ENCODE measurements at regions not wholly inside any gene's neighbourhood (a gene's known extent, or its start where the extent isn't known, plus 50 kb on each side); places are given as distances from the start of the nearest gene placed in this dataset.

DNA sequence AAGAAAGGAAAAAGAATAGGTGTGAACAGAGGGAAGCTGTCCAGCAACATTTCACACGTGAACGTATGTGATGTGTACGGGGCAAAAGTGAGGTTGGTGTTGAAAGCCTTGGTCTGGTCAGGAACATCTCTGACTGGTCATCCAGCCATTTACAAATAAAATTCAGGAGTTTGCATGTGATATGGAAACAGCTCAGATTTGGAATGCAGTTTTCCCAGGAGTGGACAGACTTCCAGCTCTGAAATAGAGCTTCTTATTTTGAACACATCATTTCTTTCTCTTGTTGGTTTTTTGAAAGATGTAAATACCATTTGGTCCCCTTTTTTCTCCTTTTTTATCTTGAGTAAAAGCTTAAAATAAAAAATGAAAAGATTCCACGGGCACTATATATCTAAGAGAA, 566.2 kb upstream of the ZFHX3 start (continued):
- TF ChIP-seq, protein P1, sequence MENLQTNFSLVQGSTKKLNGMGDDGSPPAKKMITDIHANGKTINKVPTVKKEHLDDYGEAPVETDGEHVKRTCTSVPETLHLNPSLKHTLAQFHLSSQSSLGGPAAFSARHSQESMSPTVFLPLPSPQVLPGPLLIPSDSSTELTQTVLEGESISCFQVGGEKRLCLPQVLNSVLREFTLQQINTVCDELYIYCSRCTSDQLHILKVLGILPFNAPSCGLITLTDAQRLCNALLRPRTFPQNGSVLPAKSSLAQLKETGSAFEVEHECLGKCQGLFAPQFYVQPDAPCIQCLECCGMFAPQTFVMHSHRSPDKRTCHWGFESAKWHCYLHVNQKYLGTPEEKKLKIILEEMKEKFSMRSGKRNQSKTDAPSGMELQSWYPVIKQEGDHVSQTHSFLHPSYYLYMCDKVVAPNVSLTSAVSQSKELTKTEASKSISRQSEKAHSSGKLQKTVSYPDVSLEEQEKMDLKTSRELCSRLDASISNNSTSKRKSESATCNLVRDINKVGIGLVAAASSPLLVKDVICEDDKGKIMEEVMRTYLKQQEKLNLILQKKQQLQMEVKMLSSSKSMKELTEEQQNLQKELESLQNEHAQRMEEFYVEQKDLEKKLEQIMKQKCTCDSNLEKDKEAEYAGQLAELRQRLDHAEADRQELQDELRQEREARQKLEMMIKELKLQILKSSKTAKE (IDR thresholded peaks at IDR 0.05; ENCODE audit: low read depth, poor library complexity, severe bottlenecking) = no peak
- TF ChIP-seq, protein P2, sequence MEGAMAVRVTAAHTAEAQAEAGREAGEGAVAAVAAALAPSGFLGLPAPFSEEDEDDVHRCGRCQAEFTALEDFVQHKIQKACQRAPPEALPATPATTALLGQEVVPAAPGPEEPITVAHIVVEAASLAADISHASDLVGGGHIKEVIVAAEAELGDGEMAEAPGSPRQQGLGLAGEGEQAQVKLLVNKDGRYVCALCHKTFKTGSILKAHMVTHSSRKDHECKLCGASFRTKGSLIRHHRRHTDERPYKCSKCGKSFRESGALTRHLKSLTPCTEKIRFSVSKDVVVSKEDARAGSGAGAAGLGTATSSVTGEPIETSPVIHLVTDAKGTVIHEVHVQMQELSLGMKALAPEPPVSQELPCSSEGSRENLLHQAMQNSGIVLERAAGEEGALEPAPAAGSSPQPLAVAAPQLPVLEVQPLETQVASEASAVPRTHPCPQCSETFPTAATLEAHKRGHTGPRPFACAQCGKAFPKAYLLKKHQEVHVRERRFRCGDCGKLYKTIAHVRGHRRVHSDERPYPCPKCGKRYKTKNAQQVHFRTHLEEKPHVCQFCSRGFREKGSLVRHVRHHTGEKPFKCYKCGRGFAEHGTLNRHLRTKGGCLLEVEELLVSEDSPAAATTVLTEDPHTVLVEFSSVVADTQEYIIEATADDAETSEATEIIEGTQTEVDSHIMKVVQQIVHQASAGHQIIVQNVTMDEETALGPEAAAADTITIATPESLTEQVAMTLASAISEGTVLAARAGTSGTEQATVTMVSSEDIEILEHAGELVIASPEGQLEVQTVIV (IDR thresholded peaks at IDR 0.05; ENCODE audit: borderline replicate concordance, partially characterized antibody) = no peak
- no peak for TF ChIP-seq ETV6 (conservative IDR thresholded peaks at IDR 0.05 in 1 of 2, IDR thresholded peaks at IDR 0.05 in 1 of 2; ENCODE audit: borderline replicate concordance in 1 of 2, low read depth in 1 of 2)
- TF ChIP-seq YBX1 (IDR thresholded peaks at IDR 0.05) = no peak
- TF ChIP-seq POLR2A (IDR thresholded peaks at IDR 0.05; ENCODE audit: low read depth, low read length) = no peak
- TF ChIP-seq ZNF24 (IDR thresholded peaks at IDR 0.05) = no peak
- TF ChIP-seq NR2F1 (conservative IDR thresholded peaks at IDR 0.05) = no peak
- no peak for TF ChIP-seq RBBP5 (conservative IDR thresholded peaks at IDR 0.05)

DNA sequence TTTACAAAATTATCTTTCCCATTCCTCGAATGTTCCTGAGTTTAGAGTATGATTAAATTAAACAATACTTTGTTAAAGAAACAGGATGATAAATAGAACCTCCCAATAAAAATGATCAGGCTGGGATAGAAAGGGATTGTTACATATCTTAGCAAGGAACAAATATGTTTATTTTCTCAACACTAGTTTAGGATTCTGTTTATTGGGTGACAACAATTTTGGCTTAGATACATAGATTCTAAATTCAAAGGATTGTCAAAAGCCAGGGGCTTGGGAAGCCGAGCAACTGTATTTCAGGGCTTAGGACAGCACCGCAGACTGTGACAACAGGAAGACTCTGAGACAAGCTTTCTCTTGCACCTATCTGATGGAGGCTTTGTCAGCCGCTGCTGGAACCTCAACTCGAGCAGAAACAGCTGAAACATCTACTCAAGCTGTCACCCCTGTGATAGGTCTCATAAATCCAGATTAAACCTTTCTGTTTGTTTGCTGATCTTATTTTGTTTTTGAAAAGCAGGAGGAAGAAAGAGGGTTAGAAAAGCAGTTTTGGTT, 562.8 kb upstream of the ZFHX3 start:
- Histone ChIP-seq H3K9ac (ENCODE audit: control insufficient read depth, insufficient read depth, low read length) (no peak overlapping the region), H3K27ac (ENCODE audit: control insufficient read depth, insufficient read depth) (no peak overlapping the region), H3K9me3 (replicated peaks; ENCODE audit: control insufficient read depth, insufficient read depth, low read length) (no peaks in the 10 kb centered on the region), H2AFZ (ENCODE audit: control insufficient read depth, low read depth, low read length) (no peak overlapping the region), H3K27me3 (replicated peaks in 1 of 2; ENCODE audit: control insufficient read depth in 2 of 2, insufficient read depth in 2 of 2, low read length in 1 of 2) (no peaks in the 10 kb centered on the region; a peak in 2 of 4 replicates), H4K20me1 (ENCODE audit: control insufficient read depth, insufficient read depth) (no peaks in the 10 kb centered on the region), H3K4me1 (ENCODE audit: control insufficient read depth, insufficient read depth, low read length) (no peaks in the 10 kb centered on the region), H3K4me3 (no peak overlapping the region), H3K4me2 (ENCODE audit: control insufficient read depth, insufficient read depth) (no peak overlapping the region), H3K36me3 (ENCODE audit: control insufficient read depth in 2 of 2, insufficient read depth in 2 of 2, low read length in 1 of 2) (no peaks in the 10 kb centered on the region), H3K79me2 (ENCODE audit: control insufficient read depth, insufficient read depth, low read length) (no peaks in the 10 kb centered on the region)
- intact Hi-C loops (cut with micrococcal nuclease; ENCODE audit: unreplicated experiment) = no loop called here
- ATAC-seq (no peak), FAIRE-seq (no peak), DNase-seq (ENCODE audit: low read depth, low spot score) (no peak)
- no TSS peak for BruUV-seq (replicated peaks)
- TF ChIP-seq POLR2AphosphoS2 (IDR thresholded peaks at IDR 0.05; ENCODE audit: low read depth, low read length) (no peak), DPF2 (IDR thresholded peaks at IDR 0.05) (no peak), MYC (IDR thresholded peaks at IDR 0.05; ENCODE audit: insufficient read depth, insufficient read length, insufficient replicate concordance, low read length, severe bottlenecking) (no peak)
- TF ChIP-seq, protein P3, sequence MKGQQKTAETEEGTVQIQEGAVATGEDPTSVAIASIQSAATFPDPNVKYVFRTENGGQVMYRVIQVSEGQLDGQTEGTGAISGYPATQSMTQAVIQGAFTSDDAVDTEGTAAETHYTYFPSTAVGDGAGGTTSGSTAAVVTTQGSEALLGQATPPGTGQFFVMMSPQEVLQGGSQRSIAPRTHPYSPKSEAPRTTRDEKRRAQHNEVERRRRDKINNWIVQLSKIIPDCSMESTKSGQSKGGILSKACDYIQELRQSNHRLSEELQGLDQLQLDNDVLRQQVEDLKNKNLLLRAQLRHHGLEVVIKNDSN (IDR thresholded peaks at IDR 0.05; ENCODE audit: borderline replicate concordance, extremely low read length, insufficient read depth, low read depth, low read length) = no peak
- TF ChIP-seq, protein P4, sequence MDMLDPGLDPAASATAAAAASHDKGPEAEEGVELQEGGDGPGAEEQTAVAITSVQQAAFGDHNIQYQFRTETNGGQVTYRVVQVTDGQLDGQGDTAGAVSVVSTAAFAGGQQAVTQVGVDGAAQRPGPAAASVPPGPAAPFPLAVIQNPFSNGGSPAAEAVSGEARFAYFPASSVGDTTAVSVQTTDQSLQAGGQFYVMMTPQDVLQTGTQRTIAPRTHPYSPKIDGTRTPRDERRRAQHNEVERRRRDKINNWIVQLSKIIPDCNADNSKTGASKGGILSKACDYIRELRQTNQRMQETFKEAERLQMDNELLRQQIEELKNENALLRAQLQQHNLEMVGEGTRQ (IDR thresholded peaks at IDR 0.05; ENCODE audit: borderline replicate concordance, low read depth, low read length) = no peak
- RAD21 ChIA-PET (ENCODE audit: unreplicated experiment) = no interaction called here
- POLR2A ChIA-PET = no interaction called here
- in situ Hi-C loops (cut with MboI) = no loop called here
- 9% methylated on average over 5 of the region's 5 CpGs for WGBS (ENCODE audit: insufficient coverage, insufficient replicate concordance, low lambda C conversion rate, missing lambda C conversion rate)
- SMC1A ChIA-PET (ENCODE audit: uncharacterized antibody, unreplicated experiment) = no interaction called here
- CTCF ChIA-PET = interaction anchor here (0.6 kb wide), 1 partner anchor 132 kb away, joined by 3 read pairs; no protein-coding TSS in a partner anchor
